ENCODE measurements at regions not wholly inside any gene's neighbourhood (a gene's known extent, or its start where the extent isn't known, plus 50 kb on each side); places are given as distances from the start of the nearest gene placed in this dataset.

GRCh38 chr10:78578929-78579328 lies 489.8 kb upstream of the ZMIZ1 start:
- DNase-seq, result peak; percentile 3

- no peak for DNase-seq
Observed at GRCh38 chr10:78579576-78579975, 489.2 kb upstream of the ZMIZ1 start.

GRCh38 chr10:78579995-78580394 lies 488.8 kb upstream of the ZMIZ1 start:
- no peak for DNase-seq

GRCh38 chr10:78581133-78581694 lies 487.6 kb upstream of the ZMIZ1 start:
- no peak for DNase-seq

- no peak for DNase-seq
Observed at GRCh38 chr10:78582540-78582939, 486.2 kb upstream of the ZMIZ1 start.

DNA sequence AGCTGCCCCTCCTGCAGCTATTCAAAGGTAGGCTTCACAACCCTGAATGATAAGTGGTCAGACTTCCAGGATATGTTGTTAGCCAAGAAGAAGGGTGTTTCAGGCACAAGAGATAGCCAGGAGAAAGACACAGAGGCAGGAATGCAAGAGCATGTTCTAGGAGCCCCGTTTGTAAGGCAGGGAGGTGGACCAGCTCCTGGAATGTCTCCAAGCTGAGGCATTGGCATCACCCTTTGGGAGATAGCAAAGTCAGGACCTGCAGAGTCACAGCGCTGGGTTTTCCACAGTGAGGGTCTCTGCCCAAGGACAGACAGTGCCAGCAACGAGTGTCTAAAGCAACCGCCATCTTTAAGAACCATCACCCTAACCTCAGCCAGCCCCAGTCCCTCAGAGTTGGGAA lies 484.5 kb upstream of the ZMIZ1 start:
- no peak for DNase-seq

DNA sequence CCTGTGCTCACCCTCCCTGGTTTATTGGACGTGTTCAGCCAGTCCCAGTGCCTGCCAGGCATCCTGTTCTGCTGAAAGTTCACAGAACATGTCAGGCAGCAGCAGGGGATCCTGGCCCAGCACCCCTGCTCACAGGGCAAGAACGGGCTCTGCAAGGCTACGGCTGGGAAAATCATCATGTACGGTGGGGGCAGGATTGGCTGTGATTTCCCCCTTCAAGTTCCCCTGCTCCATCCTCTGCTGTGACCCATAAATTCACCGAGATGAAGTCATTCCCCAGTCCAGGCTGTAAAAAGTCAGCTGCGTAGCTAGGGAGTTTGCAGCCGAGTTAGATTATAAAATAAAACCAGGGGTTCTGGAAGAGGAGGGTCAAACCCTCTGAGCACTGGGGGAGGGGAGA lies 484.1 kb upstream of the ZMIZ1 start:
- DNase-seq, result no peak

GRCh38 chr10:78585952-78586351 lies 482.8 kb upstream of the ZMIZ1 start:
- no peak for DNase-seq

GRCh38 chr10:78588194-78588811 lies 480.5 kb upstream of the ZMIZ1 start:
- no peak for DNase-seq

- DNase-seq, result no peak
Observed at GRCh38 chr10:78589687-78590086, 479.1 kb upstream of the ZMIZ1 start.

DNA sequence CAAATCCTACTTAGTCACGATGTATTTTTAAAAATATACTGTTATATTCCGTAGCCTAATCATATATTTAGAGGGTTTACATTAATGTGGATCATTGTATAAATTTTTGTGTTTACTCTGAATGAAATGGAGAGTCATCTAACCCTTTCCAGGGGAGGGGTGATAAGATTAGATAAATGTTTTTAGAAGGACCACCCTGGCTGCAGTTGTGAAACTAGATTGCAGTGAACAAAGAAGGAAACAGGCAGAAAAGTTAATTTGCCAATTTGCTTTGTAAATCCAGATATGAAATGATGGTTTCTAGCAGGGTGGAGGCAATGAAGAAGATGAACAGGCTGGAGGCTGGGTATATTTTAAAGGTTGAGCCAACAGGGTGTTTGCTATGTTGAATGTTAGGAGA lies 477.7 kb upstream of the ZMIZ1 start:
- no peak for DNase-seq

- DNase-seq, result no peak
Observed at GRCh38 chr10:78594559-78595268, 474.1 kb upstream of the ZMIZ1 start.

DNA sequence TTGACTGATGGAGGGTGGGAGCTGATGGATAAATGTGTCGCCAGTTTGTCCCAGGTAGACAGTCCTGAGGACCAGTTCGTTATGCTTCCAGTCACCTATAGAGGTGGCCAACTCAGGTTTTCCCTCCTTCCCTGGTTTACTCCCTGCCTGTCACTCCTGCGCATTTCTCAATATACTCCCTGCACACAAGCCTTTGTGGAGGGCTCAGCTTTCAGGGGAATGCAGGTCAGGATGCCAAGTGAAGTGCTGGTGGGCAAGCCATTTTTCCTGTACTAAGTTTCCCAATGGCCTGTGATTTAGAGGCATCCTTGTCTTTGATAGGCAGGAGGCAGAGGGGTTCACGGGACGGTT lies 473.5 kb upstream of the ZMIZ1 start:
- DNase-seq, result no peak

DNA sequence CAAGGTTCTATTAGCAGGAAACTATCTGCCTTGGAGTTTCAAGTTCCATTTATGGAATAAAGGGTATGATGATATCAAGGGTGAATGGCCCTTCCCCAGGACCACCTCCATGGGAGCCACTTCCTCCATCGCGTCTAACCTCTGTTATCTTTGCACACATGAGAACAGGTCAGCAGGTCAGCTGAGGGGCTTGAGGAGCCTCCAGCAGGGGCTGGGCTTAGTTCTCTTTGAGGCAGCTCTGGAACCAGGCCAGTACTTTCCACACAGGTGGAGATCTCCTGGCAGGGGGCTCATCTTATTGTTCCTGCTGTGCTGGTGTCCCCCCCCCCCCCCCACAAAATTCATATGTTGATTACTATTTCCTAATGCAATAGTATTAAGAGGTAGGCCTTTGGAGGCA lies 472.2 kb upstream of the ZMIZ1 start:
- DNase-seq, result no peak

DNA sequence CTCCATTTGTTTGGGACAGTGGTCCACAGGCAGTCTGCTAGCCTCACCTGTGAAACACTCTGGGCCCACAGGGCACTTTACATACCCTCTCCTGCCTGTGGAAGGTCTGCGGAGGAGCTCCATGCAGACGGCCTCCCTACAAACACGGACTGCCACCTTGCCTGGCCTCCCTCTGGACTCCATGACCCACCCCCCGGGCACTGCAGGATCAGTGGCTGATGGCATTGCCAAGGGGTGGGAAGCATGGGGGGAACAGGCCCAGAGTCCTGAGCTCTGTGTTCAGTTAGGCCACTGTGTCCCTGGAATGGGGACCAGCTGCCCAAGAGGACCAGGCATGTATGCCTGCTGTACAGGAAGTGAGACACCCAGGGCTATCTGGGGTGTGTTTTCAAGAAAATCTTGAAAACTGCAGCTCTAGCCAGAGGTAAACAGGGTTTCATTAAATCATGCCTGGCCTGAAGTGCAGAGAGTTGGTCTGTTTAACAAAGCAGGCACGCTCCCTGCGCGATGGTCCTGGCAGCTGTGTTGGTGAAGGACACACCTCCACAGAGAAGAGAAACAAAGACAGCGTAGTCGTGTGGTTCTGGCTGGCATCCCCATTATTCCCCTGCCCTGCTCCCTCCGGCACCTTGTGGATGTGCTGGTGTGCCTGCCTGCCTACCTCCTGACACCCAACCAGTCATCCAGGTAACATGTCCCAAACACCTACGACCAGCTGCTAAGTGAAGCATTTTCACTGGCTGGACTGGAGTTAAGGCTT lies 470.8 kb upstream of the ZMIZ1 start:
- DNase-seq, result no peak

- DNase-seq, result no peak
Observed at GRCh38 chr10:78599122-78599853, 469.5 kb upstream of the ZMIZ1 start.

GRCh38 chr10:78600121-78600665 lies 468.6 kb upstream of the ZMIZ1 start:
- no peak for DNase-seq

GRCh38 chr10:78600740-78601139 lies 468.0 kb upstream of the ZMIZ1 start:
- DNase-seq, result no peak

- DNase-seq, result no peak
Observed at GRCh38 chr10:78602201-78602932, 466.4 kb upstream of the ZMIZ1 start.

GRCh38 chr10:78604286-78604685 lies 464.5 kb upstream of the ZMIZ1 start:
- DNase-seq, result no peak

DNA sequence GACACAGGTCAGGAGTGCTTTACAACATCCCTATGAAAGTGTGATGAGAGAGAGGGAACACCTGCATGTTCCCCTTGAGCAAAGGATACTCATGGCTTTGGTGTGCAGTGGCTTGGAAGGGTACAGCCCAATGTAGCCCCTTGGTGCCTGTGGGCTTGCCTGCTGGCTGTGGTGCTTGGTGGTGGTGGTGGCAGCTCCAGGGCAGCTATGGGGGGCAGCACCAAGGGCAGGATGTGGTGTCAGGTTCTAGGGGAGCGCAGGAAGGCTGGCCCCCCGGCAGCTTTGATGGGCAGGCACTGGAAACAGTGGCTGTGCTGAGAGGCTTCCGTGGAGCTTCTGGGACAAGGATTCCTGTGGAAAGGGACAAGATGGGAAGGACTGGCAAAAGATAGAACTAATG lies 464.0 kb upstream of the ZMIZ1 start:
- DNase-seq, result no peak

- DNase-seq, result no peak
Observed at GRCh38 chr10:78605800-78606350, 462.9 kb upstream of the ZMIZ1 start.
